Natural killer cell (primary cell): ENCODE measurements at regions not wholly inside any gene's neighbourhood (a gene's known extent, or its start where the extent isn't known, plus 50 kb on each side); places are given as distances from the start of the nearest gene placed in this dataset.

ENCODE experiments used
- ATAC-seq, 3 donors: fragments of 150-1000 bp in 2 of 3; fragments of 200-7000 bp in 1 of 3; cut with Tn5 transposase; 1 replicate in 1 of 3; 2 replicates in 2 of 3; pipeline ENCODE4 v1.10.0; 2021; ENCODE audit warnings: mild to moderate bottlenecking in 2 of 3, moderate library complexity in 2 of 3
- DNase-seq, 2 donors: peaks; one replicate each; pipeline versions ENCODE4 v3.0.0 to v3.0.0-alpha.2; 2013 to 2021; ENCODE audit warnings: mixed read lengths in 1 of 2
- H3K27ac ChIP-seq: one replicate; pipeline ENCODE4 v1.5.1; 2013; ENCODE audit warnings: mild to moderate bottlenecking, low read length
- H3K27me3 ChIP-seq: one replicate; pipeline ENCODE4 v1.6.1; 2013; ENCODE audit warnings: low read length; ENCODE audit not compliant: control insufficient read depth, insufficient read depth
- H3K36me3 ChIP-seq: one replicate; pipeline ENCODE4 v1.6.1; 2013; ENCODE audit warnings: low read length; ENCODE audit not compliant: control insufficient read depth, insufficient read depth
- H3K4me1 ChIP-seq: one replicate; pipeline ENCODE4 v1.6.1; 2013; ENCODE audit warnings: low read length; ENCODE audit not compliant: control insufficient read depth, insufficient read depth
- H3K4me3 ChIP-seq: one replicate; pipeline ENCODE4 v1.5.1; 2013; ENCODE audit warnings: low read length
- H3K9me3 ChIP-seq: one replicate; pipeline ENCODE4 v1.6.1; 2013; ENCODE audit warnings: low read length; ENCODE audit not compliant: control insufficient read depth, insufficient read depth
- H3K27ac Mint-ChIP-seq, 2 donors: one replicate each; pipeline ENCODE4 v1.8.0; 2022; ENCODE audit warnings: mild to moderate bottlenecking in 2 of 2, mixed read lengths in 2 of 2, moderate library complexity in 1 of 2
- H3K27me3 Mint-ChIP-seq, 2 donors: one replicate each; pipeline ENCODE4 v1.8.0; 2022; ENCODE audit warnings: low read depth in 2 of 2, mixed read lengths in 2 of 2
- H3K36me3 Mint-ChIP-seq: one replicate; pipeline ENCODE4 v1.8.0; 2022; ENCODE audit warnings: mixed read lengths
- H3K4me1 Mint-ChIP-seq, 2 donors: one replicate each; pipeline ENCODE4 v1.8.0; 2022; ENCODE audit warnings: mixed read lengths in 2 of 2
- H3K4me3 Mint-ChIP-seq: one replicate; pipeline ENCODE4 v1.8.0; 2022; ENCODE audit warnings: mild to moderate bottlenecking, moderate library complexity, mixed read lengths
- H3K9me3 Mint-ChIP-seq, 2 donors: one replicate each; pipeline ENCODE4 v1.8.0; 2022; ENCODE audit warnings: mixed read lengths in 2 of 2
- CTCF ChIP-seq: fragments of 200-600 bp; IDR thresholded peaks from one replicate; pipeline ENCODE4 v1.8.0; 2022; ENCODE audit warnings: antibody characterized with exemption
- WGBS: methylation state at CpG from one replicate; pipeline ENCODE4 v1.1.7; 2013; ENCODE audit warnings: missing lambda C conversion rate; ENCODE audit not compliant: insufficient coverage; 5-methylcytosine and 5-hydroxymethylcytosine counted together
- intact Hi-C: fragments of 100-400 bp; cut with micrococcal nuclease; formaldehyde crosslinking; loops from one replicate; pipeline ENCODE4 v1.14.2; 2022

DNA sequence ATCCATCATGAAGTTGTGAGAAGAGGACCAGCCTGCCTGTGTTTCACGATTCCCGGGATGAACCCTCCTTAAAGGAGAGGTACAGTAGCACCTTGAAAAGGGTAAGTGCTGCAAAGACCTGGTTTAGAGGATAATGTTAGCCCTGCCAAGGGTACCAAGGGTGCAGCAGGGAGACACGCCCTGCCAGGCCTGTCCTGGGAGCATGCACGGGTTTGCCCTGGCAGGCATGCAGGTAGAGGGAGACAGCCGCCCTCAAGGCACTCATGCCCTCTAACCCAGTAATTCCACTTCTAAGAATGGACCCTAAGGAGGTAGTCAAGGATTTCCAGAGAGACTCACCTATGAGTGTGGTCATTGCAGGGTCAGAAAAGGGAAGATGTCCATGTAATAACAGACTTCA, 65.0 kb downstream of the DIO3 start:
- H3K36me3 Mint-ChIP-seq = no peaks in the 10 kb centered on the region
- WGBS = 79% methylated on average over 4 of the region's 5 CpGs
- H3K4me1 Mint-ChIP-seq = peaks cover 9 to 20% of the 10 kb centered on the region in 2 donors
- intact Hi-C loops = loop anchor here (2.0 to 5.0 kb wide), 2 partner anchors 914 to 1244 kb away; no protein-coding TSS in a partner anchor
- Histone ChIP-seq H3K27me3 (peaks cover 8% of the 10 kb centered on the region), H3K4me1 (peaks cover 12% of the 10 kb centered on the region), H3K9me3 (no peaks in the 10 kb centered on the region), H3K4me3 (no peak overlapping the region), H3K36me3 (no peaks in the 10 kb centered on the region), H3K27ac (no peak overlapping the region)
- no peak overlapping the region for H3K27ac Mint-ChIP-seq
- ATAC-seq = no peak
- TF ChIP-seq CTCF = no peak
- no peak overlapping the region for H3K4me3 Mint-ChIP-seq
- DNase-seq = no peak
- H3K9me3 Mint-ChIP-seq = no peaks in the 10 kb centered on the region
- peaks cover 0 to 26% of the 10 kb centered on the region in 2 donors for H3K27me3 Mint-ChIP-seq

DNA sequence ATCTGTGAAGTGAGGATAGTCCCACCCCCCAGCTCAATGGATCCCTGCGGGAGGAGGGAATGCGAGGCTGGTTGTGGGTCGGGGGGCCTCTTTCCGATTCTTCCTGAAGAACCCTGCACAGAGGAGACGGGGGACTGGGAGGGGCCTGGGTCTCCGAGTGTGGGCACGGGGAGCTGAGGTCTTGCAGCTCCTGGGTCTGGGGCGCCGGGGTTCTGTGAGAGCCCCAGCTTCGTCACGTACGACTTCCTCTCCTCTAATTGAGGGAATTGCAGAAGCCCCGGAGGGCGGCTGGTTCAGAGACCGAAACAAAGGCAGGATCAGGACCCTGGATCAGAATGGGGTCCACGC, 66.6 kb downstream of the DIO3 start:
- Mint-ChIP-seq H3K27me3 (peaks cover 0 to 25% of the 10 kb centered on the region in 2 donors), H3K4me1 (peaks cover 9 to 12% of the 10 kb centered on the region in 2 donors), H3K36me3 (no peaks in the 10 kb centered on the region), H3K27ac (no peak overlapping the region), H3K4me3 (no peak overlapping the region), H3K9me3 (no peaks in the 10 kb centered on the region)
- Histone ChIP-seq H3K36me3 (no peaks in the 10 kb centered on the region), H3K27ac (no peak overlapping the region), H3K9me3 (no peaks in the 10 kb centered on the region), H3K27me3 (peaks cover 8% of the 10 kb centered on the region), H3K4me1 (peaks cover 12% of the 10 kb centered on the region), H3K4me3 (no peak overlapping the region)
- DNase-seq = no peak
- intact Hi-C loops = loop anchor here (1.0 to 5.0 kb wide), 3 partner anchors 777 to 1245 kb away; no protein-coding TSS in a partner anchor
- ATAC-seq = no peak
- WGBS = 26% methylated on average over 16 of the region's 16 CpGs
- TF ChIP-seq CTCF = no peak

GRCh38 chr14:101628471-101628966, 67.2 kb downstream of the DIO3 start:
- intact Hi-C loops = loop anchor here (1.0 to 5.0 kb wide), 2 partner anchors 777 to 916 kb away; no protein-coding TSS in a partner anchor
- no peak overlapping the region for H3K4me3 Mint-ChIP-seq

More at GRCh38 chr14:101628471-101628966, 67.2 kb downstream of the DIO3 start:
- peaks cover 0 to 21% of the 10 kb centered on the region in 2 donors for H3K27me3 Mint-ChIP-seq
- Histone ChIP-seq H3K4me1 (peaks cover 12% of the 10 kb centered on the region), H3K27me3 (peaks cover 8% of the 10 kb centered on the region), H3K9me3 (no peaks in the 10 kb centered on the region), H3K36me3 (no peaks in the 10 kb centered on the region), H3K4me3 (no peak overlapping the region), H3K27ac (no peak overlapping the region)
- ATAC-seq (peak; percentile 89 to 100 (median 99)), DNase-seq (peak; percentile 73 to 85)
- 9% methylated on average over 44 of the region's 44 CpGs for WGBS
- TF ChIP-seq CTCF = peak; percentile 96
- H3K9me3 Mint-ChIP-seq = no peaks in the 10 kb centered on the region
- H3K27ac Mint-ChIP-seq = no peak overlapping the region
- peaks cover 9 to 12% of the 10 kb centered on the region in 2 donors for H3K4me1 Mint-ChIP-seq
- no peaks in the 10 kb centered on the region for H3K36me3 Mint-ChIP-seq
